MM.1S (cell line): ENCODE measurements at regions not wholly inside any gene's neighbourhood (a gene's known extent, or its start where the extent isn't known, plus 50 kb on each side); places are given as distances from the start of the nearest gene placed in this dataset.

Source experiments
- DNase-seq: peaks from one replicate; pipeline ENCODE4 v3.0.0-alpha.2; 2015
- H2AFZ ChIP-seq: fragments of 300-600 bp; sonication (generic); 2 replicates; pipeline ENCODE4 v1.6.0; 2016; ENCODE audit warnings: antibody characterized with exemption, low read length
- H3F3A ChIP-seq: fragments of 300-600 bp; sonication (generic); 2 replicates; pipeline ENCODE4 v1.6.1; 2016; ENCODE audit warnings: mild to moderate bottlenecking, antibody characterized with exemption, low read length, moderate library complexity, mixed read lengths; ENCODE audit not compliant: insufficient read depth
- H3K27ac ChIP-seq: fragments of 300-600 bp; sonication (generic); 2 replicates; pipeline ENCODE4 v1.5.1; 2016; ENCODE audit warnings: mild to moderate bottlenecking, low read length
- H3K27me3 ChIP-seq: fragments of 300-600 bp; sonication (generic); replicated peaks from 2 replicates; pipeline ENCODE4 v1.6.0; 2016; ENCODE audit warnings: low read length; ENCODE audit not compliant: insufficient read depth
- H3K36me3 ChIP-seq: fragments of 300-600 bp; sonication (generic); replicated peaks from 2 replicates; pipeline ENCODE4 v1.6.1; 2016; ENCODE audit warnings: mild to moderate bottlenecking, low read length, mixed read lengths; ENCODE audit not compliant: insufficient read depth
- H3K4me1 ChIP-seq: fragments of 300-600 bp; sonication (generic); 2 replicates; pipeline ENCODE4 v1.6.1; 2016; ENCODE audit warnings: low read length, mixed read lengths
- H3K4me2 ChIP-seq: fragments of 300-600 bp; sonication (generic); 2 replicates; pipeline ENCODE4 v1.6.0; 2016; ENCODE audit warnings: low read depth, low read length
- H3K4me3 ChIP-seq: fragments of 300-600 bp; sonication (generic); 2 replicates; pipeline ENCODE4 v1.5.1; 2016; ENCODE audit warnings: low read length, mixed read lengths
- H3K79me2 ChIP-seq: fragments of 300-600 bp; sonication (generic); 2 replicates; pipeline ENCODE4 v1.6.1; 2016; ENCODE audit warnings: mixed run types, low read length, mixed read lengths
- H3K9ac ChIP-seq: fragments of 300-600 bp; sonication (generic); 2 replicates; pipeline ENCODE4 v1.6.1; 2016; ENCODE audit warnings: low read length, mixed read lengths
- H3K9me2 ChIP-seq: fragments of 300-600 bp; sonication (generic); replicated peaks from 2 replicates; pipeline ENCODE4 v1.6.1; 2016; ENCODE audit warnings: mild to moderate bottlenecking, low read length, mixed read lengths; ENCODE audit not compliant: insufficient read depth
- H3K9me3 ChIP-seq: fragments of 300-600 bp; sonication (generic); replicated peaks from 2 replicates; pipeline ENCODE4 v1.6.1; 2016; ENCODE audit warnings: mild to moderate bottlenecking, low read length, mixed read lengths; ENCODE audit not compliant: insufficient read depth
- H4K20me1 ChIP-seq: fragments of 300-600 bp; sonication (generic); 2 replicates; pipeline ENCODE4 v1.6.1; 2016; ENCODE audit warnings: mild to moderate bottlenecking, low read length, moderate library complexity, mixed read lengths; ENCODE audit not compliant: insufficient read depth
- EZH2 ChIP-seq: fragments of 300-600 bp; sonication (generic); optimal IDR thresholded peaks from 2 replicates; pipeline ENCODE3; 2017; ENCODE audit warnings: low read depth, mild to moderate bottlenecking, antibody characterized with exemption, low read length, mixed read lengths
- EZH2phosphoT487 ChIP-seq: fragments of 300-600 bp; sonication (generic); IDR thresholded peaks from 2 replicates; pipeline ENCODE4 v1.6.1; 2018; ENCODE audit warnings: antibody characterized with exemption, low read length
- TF ChIP-seq, protein P1 (sequence below): fragments of 300-600 bp; sonication (generic); IDR thresholded peaks from 2 replicates; pipeline ENCODE4 v1.5.1; 2016; ENCODE audit warnings: antibody characterized with exemption, low read length, mixed read lengths

GRCh38 chr18:53909668-53910067 is 314.8 kb downstream of the MBD2 start:
- H3K4me1 ChIP-seq, result no peaks in the 10 kb centered on the region
- peak; percentile 21 for DNase-seq

DNA sequence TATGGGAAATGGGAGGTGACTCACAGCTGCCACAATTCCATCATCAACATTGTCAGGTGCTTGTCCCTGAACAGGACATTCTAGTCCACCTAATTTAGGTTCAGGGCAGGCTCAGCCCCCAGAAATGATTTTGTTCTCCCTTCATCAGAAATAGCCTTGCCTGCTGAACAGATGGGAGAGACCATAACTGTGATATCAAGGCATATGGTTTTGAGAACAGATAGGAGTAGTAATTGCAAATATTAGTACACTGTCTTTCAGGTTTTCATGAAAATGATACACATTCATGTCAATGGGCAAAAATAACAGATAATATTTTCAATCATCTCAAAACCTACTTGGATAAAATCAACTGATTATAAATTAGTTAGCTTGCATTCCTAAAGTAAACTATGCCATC is 316.5 kb downstream of the MBD2 start:
- no peak overlapping the region for H2AFZ ChIP-seq
- H3K9me2 ChIP-seq, result no peaks in the 10 kb centered on the region
- H3K4me3 ChIP-seq, result no peak overlapping the region
- H3K36me3 ChIP-seq, result no peaks in the 10 kb centered on the region
- no peaks in the 10 kb centered on the region for H3F3A ChIP-seq
- H3K9me3 ChIP-seq, result no peaks in the 10 kb centered on the region
- H3K4me2 ChIP-seq, result no peak overlapping the region
- no peaks in the 10 kb centered on the region for H3K79me2 ChIP-seq
- DNase-seq, result no peak
- H3K9ac ChIP-seq, result no peak overlapping the region
- no peaks in the 10 kb centered on the region for H3K27me3 ChIP-seq
- H3K27ac ChIP-seq, result no peak overlapping the region
- no peaks in the 10 kb centered on the region for H3K4me1 ChIP-seq
- TF ChIP-seq, protein P1, sequence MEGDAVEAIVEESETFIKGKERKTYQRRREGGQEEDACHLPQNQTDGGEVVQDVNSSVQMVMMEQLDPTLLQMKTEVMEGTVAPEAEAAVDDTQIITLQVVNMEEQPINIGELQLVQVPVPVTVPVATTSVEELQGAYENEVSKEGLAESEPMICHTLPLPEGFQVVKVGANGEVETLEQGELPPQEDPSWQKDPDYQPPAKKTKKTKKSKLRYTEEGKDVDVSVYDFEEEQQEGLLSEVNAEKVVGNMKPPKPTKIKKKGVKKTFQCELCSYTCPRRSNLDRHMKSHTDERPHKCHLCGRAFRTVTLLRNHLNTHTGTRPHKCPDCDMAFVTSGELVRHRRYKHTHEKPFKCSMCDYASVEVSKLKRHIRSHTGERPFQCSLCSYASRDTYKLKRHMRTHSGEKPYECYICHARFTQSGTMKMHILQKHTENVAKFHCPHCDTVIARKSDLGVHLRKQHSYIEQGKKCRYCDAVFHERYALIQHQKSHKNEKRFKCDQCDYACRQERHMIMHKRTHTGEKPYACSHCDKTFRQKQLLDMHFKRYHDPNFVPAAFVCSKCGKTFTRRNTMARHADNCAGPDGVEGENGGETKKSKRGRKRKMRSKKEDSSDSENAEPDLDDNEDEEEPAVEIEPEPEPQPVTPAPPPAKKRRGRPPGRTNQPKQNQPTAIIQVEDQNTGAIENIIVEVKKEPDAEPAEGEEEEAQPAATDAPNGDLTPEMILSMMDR, result no peak
- TF ChIP-seq EZH2phosphoT487, result no peak
- TF ChIP-seq EZH2, result no peak
- H4K20me1 ChIP-seq, result no peaks in the 10 kb centered on the region

More at GRCh38 chr18:53909668-53910067, 314.8 kb downstream of the MBD2 start:
- H3K27me3 ChIP-seq, result no peaks in the 10 kb centered on the region
- no peaks in the 10 kb centered on the region for H3F3A ChIP-seq
- no peaks in the 10 kb centered on the region for H3K36me3 ChIP-seq
- no peaks in the 10 kb centered on the region for H3K9me2 ChIP-seq
- H3K9me3 ChIP-seq, result no peaks in the 10 kb centered on the region
- H3K79me2 ChIP-seq, result no peaks in the 10 kb centered on the region
- H4K20me1 ChIP-seq, result no peaks in the 10 kb centered on the region
- H3K9ac ChIP-seq, result no peak overlapping the region
- H3K4me2 ChIP-seq, result no peak overlapping the region
- no peak overlapping the region for H3K4me3 ChIP-seq
- no peak overlapping the region for H2AFZ ChIP-seq
- TF ChIP-seq EZH2 (no peak), EZH2phosphoT487 (no peak)
- TF ChIP-seq, protein P1, result peak; percentile 70
- H3K27ac ChIP-seq, result no peak overlapping the region

- no peaks in the 10 kb centered on the region for H3K9me2 ChIP-seq
- H3F3A ChIP-seq, result no peaks in the 10 kb centered on the region
- no peak overlapping the region for H3K9ac ChIP-seq
- no peak for DNase-seq
- no peaks in the 10 kb centered on the region for H3K36me3 ChIP-seq
- H3K27ac ChIP-seq, result no peak overlapping the region
- H2AFZ ChIP-seq, result no peak overlapping the region
- H3K4me3 ChIP-seq, result no peak overlapping the region
- H3K4me2 ChIP-seq, result no peak overlapping the region
- H3K4me1 ChIP-seq, result no peaks in the 10 kb centered on the region
- H3K27me3 ChIP-seq, result no peaks in the 10 kb centered on the region
- H3K79me2 ChIP-seq, result no peaks in the 10 kb centered on the region
- no peaks in the 10 kb centered on the region for H3K9me3 ChIP-seq
- TF ChIP-seq EZH2, result no peak
- no peak for TF ChIP-seq EZH2phosphoT487
- TF ChIP-seq, protein P1, result no peak
- H4K20me1 ChIP-seq, result no peaks in the 10 kb centered on the region
Measured at GRCh38 chr18:53906681-53907080, 317.8 kb downstream of the MBD2 start.
